AG10803 (cell line): ENCODE measurements at regions not wholly inside any gene's neighbourhood (a gene's known extent, or its start where the extent isn't known, plus 50 kb on each side); places are given as distances from the start of the nearest gene placed in this dataset.
"Not testable (repeated sequence)": the region's sequence is repeated elsewhere in the genome, so short reads cannot be mapped to it uniquely, and the experiment has no call there.

Experiments used
- DNase-seq: peaks from one replicate; pipeline ENCODE4 v3.0.0; 2010; ENCODE audit warnings: low read depth
- H3K4me3 ChIP-seq: 2 replicates; pipeline ENCODE4 v1.5.1; 2011; ENCODE audit warnings: mild to moderate bottlenecking, low read length, control low read depth
- TF ChIP-seq, protein P1 (sequence below): conservative IDR thresholded peaks from 2 replicates; pipeline ENCODE4 v1.5.1; 2011; ENCODE audit warnings: mild to moderate bottlenecking, low read length, control low read depth, inconsistent platforms

DNA sequence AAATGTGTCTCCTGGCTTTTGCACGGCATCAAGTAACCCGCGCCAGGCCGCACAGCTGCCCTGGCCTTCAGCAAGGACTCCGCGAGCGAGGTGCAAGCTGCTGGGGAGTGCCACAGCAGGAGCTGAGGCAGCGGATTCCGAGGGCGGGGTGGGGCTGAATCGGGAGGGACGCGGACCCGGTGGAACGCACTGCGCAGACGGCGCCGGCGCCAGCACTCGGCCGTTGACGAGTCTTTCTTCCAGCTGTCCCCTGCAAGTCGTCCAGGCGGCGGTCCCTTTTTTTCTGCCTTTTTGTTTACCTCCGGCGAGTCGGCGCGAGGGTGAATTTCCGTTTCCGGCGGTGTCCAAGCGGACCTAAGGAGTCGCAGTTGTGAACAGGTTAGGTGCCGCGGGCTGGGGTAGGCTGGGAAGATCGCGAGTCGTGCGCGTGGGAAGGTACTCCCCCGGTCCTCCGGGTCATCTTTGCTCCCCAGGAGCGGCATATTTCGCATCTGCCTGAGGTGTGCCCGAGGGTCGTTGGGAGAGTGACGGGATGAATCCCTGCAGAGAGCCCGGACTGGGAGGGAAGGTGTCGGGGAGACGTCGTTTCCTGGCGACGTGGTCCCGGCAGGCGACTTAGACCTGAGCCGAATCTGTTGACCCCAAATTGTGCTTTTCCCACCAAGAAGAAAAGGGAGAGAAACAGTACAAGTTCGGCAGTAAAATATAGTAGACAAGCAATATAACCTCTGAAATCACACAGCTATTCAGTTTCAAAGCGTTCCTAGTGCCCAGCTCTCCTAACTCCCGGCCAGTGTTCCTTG is 124.5 kb upstream of the PTPN20 start:
- peak overlapping the region; percentile 69 for H3K4me3 ChIP-seq
- peak; percentile 15 for DNase-seq

DNA sequence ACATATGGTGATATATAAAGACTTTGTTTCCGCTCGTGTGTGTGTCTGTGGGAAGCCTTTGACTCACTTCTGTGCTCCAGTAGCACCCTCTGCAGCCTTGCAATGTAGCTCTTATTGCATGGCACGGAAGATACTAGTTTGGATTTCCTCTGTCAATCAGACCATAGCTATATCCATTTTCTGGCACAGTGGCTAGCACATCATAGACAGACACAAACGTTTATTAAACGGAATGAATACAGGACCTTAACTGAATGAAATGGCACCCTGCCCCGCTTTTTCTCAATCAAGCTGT is 124.0 kb upstream of the PTPN20 start:
- DNase-seq: peak; percentile 46
- peak overlapping the region; percentile 69 for H3K4me3 ChIP-seq
- TF ChIP-seq, protein P1, sequence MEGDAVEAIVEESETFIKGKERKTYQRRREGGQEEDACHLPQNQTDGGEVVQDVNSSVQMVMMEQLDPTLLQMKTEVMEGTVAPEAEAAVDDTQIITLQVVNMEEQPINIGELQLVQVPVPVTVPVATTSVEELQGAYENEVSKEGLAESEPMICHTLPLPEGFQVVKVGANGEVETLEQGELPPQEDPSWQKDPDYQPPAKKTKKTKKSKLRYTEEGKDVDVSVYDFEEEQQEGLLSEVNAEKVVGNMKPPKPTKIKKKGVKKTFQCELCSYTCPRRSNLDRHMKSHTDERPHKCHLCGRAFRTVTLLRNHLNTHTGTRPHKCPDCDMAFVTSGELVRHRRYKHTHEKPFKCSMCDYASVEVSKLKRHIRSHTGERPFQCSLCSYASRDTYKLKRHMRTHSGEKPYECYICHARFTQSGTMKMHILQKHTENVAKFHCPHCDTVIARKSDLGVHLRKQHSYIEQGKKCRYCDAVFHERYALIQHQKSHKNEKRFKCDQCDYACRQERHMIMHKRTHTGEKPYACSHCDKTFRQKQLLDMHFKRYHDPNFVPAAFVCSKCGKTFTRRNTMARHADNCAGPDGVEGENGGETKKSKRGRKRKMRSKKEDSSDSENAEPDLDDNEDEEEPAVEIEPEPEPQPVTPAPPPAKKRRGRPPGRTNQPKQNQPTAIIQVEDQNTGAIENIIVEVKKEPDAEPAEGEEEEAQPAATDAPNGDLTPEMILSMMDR: no peak; the same call in 1 of the 2 replicates

DNA sequence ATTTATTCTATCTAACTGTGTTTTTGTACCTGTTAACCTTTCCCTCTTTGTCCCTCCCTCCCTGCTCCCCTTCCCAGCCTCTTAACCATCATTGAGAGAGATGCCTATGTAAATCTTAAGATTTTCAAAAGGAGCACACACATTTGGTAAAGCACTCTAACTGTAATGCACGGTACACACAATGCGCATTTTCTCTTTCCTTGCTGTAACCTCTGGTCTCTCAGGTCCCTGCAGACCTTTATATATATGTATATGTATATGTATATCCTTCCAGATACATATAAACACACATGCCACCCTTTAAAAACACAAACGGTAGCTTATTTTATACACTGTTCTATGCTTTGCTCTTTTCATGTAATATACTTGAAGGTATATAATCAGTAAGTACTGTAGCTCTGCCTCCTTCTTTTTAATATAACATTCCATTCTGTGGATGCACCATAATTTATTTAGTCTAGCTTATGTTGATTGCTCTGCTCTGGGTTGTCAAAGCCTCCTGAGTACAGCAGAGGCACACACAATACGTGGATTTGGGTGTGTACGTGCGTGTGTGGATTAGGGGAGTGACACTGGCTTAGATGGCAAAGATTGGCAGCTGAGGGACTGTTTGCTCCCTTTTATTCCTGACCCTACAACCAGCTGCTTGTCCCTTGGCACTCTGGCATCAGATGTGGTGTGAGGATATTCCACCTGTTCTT is 118.4 kb upstream of the PTPN20 start:
- not testable (repeated sequence) for DNase-seq, H3K4me3 ChIP-seq

GRCh38 chr10:46796351-46796750 is 114.9 kb upstream of the PTPN20 start:
- H3K4me3 ChIP-seq, DNase-seq: not testable (repeated sequence)

GRCh38 chr10:46802010-46802409 is 109.2 kb upstream of the PTPN20 start:
- not testable (repeated sequence) for DNase-seq, H3K4me3 ChIP-seq

DNA sequence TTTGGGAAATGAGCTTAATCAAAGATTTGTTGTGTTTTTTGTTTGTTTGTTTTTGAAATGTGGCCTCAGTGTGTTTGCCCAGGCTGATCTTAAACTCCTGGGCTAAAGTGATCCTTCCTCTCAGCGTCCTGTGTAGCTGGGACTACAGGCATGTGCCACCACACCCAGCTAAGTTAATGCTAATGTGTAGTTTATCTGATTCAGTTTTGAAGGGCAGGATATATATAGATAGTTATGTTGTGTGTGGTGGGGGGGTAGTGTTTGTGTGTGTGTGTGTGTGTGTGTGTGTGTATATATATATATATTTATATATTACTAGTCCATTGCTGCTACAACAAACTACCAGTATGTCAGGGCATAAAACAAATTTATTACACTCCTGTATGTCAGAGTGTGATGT is 108.1 kb upstream of the PTPN20 start:
- H3K4me3 ChIP-seq, DNase-seq: not testable (repeated sequence)

- not testable (repeated sequence) for DNase-seq, H3K4me3 ChIP-seq
These were observed 101.0 kb upstream of the PTPN20 start for GRCh38 chr10:46810222-46810621.

DNA sequence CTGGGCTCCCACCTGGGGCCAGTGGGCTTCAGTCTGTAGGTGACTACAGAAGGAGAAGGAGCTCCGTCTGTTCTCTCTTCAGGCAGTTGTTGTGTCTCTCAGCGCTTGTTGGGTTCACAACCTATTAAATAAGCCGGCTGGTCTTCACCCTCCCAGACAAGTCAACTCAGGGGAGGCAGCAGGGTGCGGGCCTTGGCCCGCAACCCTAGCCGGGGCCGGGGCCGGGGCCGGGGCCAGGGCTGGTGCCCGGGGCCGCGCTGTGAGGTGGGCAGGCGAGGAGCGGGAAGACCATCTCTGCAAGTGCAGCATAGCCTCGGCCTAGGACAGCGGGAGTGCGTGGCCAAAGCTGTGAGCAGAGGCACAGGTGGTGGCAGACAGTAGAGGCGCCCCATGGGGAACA is 95.1 kb upstream of the PTPN20 start:
- DNase-seq, H3K4me3 ChIP-seq: not testable (repeated sequence)

- not testable (repeated sequence) for H3K4me3 ChIP-seq, DNase-seq
These were observed 70.7 kb upstream of the PTPN20 start for GRCh38 chr10:46840393-46841050.

DNA sequence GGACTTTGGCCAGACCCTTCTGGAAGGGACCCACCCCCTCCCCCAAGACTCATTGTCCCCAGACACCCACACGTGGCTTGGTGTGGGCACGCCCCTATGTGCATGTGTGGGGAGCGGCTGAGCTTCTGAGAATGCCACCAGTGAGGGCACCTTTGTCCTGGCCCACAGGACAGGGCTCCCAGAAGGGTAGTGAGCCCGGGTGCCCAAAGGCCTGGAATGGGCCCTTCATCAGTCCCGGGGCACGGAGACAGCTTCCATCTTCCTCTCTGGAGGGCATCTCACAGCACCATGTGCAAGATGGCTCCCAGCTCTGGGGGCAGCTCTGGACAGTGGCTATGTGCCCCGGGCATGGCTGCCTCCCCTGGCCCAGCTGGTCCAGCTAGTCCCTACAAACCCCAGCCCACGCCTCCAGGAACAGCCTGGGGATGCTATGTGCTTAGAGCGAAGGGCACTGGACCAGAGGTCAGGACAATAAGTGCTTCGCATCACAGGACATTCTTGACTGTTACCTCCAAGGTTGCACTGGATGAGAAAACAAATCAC is 70.1 kb upstream of the PTPN20 start:
- not testable (repeated sequence) for H3K4me3 ChIP-seq, DNase-seq

- H3K4me3 ChIP-seq, DNase-seq: not testable (repeated sequence)
These were observed 66.0 kb upstream of the PTPN20 start for GRCh38 chr10:46845194-46845593.

DNA sequence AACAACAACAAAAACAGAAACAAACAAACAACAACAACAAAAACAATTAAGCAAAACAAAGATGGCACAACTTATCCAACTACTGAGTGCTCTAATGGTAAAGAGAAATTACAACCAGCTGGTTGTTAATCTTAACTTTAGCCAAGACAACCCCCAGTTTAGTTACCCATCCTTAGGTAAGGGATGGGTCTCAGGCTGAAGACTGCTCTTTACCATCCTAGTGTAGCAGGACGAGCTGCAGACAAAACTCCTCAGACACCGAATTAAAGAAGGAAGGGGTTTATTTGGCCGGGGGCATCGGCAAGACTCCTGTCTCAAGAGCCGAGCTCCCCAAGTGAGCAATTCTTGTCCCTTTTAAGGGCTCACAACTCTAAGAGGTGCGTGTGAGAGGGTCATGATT is 65.6 kb upstream of the PTPN20 start:
- H3K4me3 ChIP-seq, DNase-seq: not testable (repeated sequence)

GRCh38 chr10:46860753-46861152 is 50.5 kb upstream of the PTPN20 start:
- not testable (repeated sequence) for H3K4me3 ChIP-seq, DNase-seq
